HG03095 (cell line): ENCODE measurements at regions not wholly inside any gene's neighbourhood (a gene's known extent, or its start where the extent isn't known, plus 50 kb on each side); places are given as distances from the start of the nearest gene placed in this dataset.
"Not testable (repeated sequence)": the region's sequence is repeated elsewhere in the genome, so short reads cannot be mapped to it uniquely, and the experiment has no call there.

Experiments
- ATAC-seq: cut with Tn5 transposase; IDR thresholded peaks from one replicate; pipeline ENCODE4 v1.9.1; 2021; ENCODE audit warnings: moderate library complexity; ENCODE audit not compliant: unreplicated experiment

- no peak for ATAC-seq
Measured at GRCh38 chr4:125262502-125262901, 52.3 kb upstream of the FAT4 start.

DNA sequence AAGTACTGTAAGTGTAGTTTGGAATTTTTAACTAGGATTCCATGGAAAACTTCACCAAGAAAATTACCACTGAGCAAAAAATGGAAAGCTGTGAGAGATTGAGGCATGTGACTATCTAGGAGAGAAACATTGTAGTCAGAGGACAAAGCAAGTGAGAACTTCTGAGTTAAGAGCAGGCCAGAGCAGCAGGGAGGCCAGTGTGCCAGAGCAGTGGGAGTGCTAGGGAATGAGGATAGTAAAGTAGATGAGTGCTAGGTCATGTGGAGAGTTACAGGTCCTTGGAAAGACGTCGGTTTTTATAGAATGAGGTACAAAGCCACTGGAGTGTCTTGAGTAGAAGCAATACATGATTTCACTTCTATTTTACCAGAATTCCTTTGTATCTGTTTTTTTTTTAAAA, 52.7 kb upstream of the FAT4 start:
- ATAC-seq: no peak

DNA sequence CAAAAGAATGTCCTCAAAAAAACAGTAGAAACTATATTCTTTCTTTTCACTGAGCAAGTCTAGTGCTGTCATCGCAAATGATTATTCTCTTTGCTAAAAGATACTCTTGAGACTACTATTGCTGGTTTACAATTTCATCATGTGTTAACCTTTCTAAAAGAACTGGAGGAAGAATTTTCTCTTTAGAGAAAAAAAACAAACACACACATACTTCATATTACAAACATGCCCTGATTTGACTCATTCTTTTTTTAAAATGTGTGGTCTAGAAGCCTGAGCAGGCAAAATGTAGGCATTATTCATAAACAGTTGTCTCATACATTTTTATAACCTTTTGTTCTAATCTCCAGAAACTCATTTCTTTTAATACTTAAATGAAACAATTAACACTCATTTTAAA, 60.6 kb upstream of the FAT4 start:
- ATAC-seq: no peak

DNA sequence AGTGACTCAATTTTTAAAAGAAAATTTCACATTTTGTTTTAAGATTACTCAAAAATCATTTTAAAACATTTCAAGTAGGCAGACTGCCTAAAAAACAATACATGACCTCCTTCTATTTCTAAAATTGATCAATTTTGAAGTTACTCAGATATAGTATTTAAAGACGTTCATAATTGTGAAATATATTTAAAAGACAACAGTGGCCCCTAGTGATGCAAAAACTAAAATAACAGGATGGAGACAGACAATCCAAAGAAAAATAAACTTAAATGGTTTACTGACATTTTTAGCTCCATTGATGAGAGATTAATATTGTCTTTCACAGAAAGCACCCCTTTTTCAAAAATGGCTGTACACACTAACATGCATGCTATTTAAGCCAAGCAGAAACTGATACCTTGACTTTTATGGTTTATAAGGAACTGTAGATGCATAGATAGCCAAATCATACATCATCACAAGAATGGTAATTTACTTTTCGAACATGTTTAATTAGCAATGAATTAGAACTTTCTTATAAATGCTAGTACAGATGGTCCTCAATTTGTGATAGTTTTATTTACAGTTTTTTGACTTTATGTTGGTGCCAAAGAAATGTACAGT, 69.8 kb upstream of the FAT4 start:
- ATAC-seq: no peak

DNA sequence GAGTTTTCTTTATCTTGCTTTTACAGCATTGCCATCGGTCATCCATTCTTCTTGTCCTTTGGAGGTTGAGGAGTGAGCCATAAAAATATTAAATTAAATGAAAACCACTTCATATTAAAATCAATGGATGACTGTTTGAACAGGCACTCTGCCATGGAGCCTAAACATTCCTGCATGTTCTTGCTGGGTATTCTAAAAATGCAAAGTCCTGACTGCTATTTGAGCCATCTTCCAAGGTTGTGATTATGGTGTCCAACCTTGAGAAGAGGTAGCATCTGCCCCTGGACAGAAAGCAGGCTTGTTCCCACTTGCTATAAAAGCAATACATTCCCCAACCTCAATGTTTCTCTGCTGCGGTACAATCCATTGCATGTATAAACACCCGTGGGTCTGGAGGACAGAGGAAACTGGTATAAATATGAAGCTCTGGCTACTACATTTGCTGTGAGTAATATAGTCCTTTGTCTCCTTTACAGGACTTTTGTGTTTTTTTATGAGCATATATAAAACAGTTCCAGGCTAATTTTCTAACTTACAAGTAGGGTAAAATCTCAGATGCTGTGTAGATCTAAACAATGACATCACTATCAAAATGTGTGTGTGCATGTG, 70.9 kb upstream of the FAT4 start:
- ATAC-seq: no peak

GRCh38 chr4:125235971-125236370, 78.8 kb upstream of the FAT4 start:
- ATAC-seq: no peak

GRCh38 chr4:125231661-125232060, 83.1 kb upstream of the FAT4 start:
- ATAC-seq: no peak

GRCh38 chr4:125229596-125230058, 85.1 kb upstream of the FAT4 start:
- no peak for ATAC-seq

DNA sequence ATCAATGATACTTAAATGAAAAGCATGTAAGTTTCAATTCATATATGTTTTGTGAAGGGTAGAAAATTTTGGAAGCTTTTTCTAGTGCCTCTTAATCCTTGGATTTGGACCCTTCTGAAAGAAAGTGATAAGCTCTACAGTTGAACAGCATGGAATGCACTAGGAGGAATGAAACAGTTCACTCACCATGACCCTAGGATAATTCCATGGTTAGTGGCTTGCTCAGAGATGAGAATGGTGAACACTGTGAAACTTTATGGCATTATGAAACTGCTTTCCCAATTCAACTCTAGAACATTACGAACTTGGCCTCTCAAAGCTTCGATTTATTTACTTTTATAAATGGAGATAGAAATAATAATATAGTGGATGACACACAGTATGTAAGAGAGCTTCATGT, 88.9 kb upstream of the FAT4 start:
- ATAC-seq: no peak

- ATAC-seq: no peak
Measured at GRCh38 chr4:125200556-125200955, 114.2 kb upstream of the FAT4 start.

DNA sequence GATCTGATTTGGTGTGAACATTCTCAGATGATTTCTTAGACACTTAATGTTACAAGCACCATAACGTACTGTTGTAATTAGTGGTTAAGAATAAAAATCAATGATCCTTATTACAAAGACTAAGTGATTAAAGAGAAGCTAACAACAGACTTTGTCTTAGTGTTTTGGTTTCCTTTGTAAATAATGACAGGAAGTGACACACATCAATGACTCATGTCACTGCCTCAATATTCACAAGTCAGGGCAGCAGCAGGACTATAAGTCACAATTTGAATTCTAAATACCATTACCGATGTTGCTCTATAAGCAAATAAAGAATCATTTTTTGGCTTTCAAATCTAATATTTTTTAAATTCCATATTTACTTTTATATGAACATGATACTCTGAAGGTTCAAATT, 115.8 kb upstream of the FAT4 start:
- no peak for ATAC-seq

DNA sequence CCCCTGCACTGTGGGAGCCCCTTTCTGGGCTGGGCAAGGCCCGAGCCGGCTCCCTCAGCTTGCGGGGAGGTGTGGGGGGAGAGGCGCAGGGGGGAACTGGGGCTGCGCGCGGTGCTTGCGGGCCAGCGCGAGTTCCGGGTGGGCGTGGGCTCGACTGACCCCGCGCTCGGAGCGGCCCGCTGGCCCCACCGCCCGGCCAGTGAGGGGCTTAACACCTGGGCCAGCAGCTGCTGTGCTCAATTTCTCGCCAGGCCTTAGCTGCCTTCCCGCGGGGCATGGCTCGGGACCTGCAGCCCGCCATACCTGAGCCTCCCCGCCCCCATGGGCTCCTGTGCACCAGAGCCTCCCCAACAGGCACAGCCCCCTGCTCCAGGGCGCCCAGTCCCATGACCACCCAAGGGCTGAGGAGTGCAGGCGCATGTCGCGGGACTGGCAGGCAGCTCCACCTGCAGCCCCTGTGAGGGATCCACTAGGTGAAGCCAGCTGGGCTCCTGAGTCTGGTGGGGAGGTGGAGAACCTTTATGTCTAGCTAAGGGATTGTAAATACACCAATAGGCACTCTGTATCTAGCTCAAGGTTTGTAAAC, 122.8 kb upstream of the FAT4 start:
- not testable (repeated sequence) for ATAC-seq

DNA sequence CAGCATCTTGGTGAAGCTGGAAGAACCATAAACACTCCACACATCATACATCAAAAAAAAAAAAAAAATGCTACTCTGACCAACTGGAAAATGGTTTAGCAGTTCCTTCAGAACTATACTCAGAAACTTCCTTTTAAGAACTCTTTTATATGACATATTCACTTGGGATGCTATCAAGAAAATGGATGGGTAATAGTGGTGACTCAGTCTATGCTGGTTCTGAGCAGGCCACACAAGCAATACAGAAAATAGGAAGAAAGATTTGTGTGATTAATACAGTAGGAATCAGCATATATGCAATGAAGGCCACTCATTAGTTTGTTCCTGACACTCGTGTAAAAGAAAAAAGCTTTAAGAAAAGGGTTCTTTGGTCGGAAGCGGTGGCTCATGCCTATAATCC, 123.5 kb upstream of the FAT4 start:
- ATAC-seq: no peak

- ATAC-seq: no peak
Measured at GRCh38 chr4:125187226-125188176, 127.3 kb upstream of the FAT4 start.

DNA sequence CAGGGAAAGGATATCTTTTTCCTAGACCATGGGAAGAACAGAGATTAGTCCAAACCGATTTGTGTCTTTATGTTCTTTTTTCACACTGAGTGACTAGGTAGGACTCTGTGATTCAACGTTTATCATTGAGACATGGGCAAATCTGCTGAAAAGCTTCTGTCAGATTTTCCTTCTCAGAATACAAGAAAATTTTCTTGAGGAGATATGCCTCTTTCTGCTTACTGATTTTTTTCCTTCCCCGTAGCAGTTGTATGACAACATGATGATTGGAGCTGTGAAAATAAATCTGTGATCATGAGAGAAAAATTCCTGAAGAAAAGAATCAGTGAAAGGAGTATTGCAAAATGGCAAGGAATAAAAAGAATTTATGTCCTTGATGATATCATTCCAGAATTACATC, 130.6 kb upstream of the FAT4 start:
- no peak for ATAC-seq

GRCh38 chr4:125181804-125182203, 133.0 kb upstream of the FAT4 start:
- ATAC-seq: no peak

DNA sequence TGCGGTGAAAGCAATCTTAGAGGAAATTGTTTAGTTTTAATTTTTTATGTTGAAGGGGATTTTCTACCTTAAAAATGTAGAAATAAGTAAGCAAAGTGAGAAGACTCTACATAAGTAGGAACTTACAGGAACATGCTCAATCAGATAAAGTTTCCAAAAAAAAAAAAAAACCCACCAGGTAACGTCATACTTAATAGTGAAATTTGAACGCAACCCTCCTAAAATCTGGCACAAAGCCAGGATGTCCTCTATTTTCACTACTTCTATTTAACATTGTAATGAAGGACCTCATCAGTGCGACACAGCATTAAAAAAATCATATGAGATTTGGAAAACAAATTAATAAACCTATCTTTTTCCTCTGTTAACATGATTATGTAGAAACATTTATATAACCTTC, 135.0 kb upstream of the FAT4 start:
- no peak for ATAC-seq

DNA sequence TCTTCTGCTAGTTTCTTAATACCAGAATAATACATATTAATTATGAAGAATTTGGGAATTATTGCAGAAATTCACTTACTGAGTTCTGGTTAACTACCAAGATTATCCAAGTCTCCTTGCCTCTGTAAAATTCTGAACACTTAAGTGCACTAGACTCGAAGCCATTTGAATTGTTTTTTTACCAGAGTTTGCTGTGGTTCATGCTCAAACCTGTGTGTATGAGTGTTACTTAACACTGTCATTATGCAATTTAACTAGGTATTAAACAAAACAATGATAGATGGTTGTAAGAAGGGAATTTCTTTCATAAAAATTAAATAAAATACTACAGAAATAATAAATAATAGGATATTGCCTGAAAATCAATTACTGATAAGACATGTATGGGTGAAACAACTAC, 145.6 kb upstream of the FAT4 start:
- ATAC-seq: no peak

DNA sequence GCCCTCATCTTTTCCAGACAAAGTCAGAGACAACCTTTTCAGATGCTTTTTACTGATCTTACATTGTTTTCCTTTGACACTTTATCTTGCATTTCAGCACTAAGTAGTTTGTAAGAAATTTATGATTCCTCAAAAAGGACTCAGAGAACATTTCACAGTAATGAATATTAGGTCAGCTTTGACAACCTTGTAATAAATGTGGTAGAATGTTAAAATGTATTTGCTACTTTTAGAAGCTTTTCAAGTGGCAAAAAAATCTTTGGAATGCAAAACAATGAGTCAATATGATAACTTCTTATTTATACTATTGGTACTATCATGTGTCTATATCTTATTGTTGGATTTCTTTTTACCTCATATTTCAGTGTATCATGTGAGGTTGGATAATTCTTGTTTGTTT, 146.2 kb upstream of the FAT4 start:
- no peak for ATAC-seq

GRCh38 chr4:125166012-125166411, 148.7 kb upstream of the FAT4 start:
- not testable (repeated sequence) for ATAC-seq

GRCh38 chr4:125159001-125159400, 155.8 kb upstream of the FAT4 start:
- ATAC-seq: no peak

GRCh38 chr4:125155251-125155650, 159.5 kb upstream of the FAT4 start:
- ATAC-seq: no peak
